NT2/D1 (cell line): ENCODE measurements at regions not wholly inside any gene's neighbourhood (a gene's known extent, or its start where the extent isn't known, plus 50 kb on each side); places are given as distances from the start of the nearest gene placed in this dataset.

ENCODE experiments used
- SUZ12 ChIP-seq: IDR thresholded peaks from 2 replicates; pipeline ENCODE4 v1.6.1; 2011; ENCODE audit not compliant: insufficient read length, insufficient read depth; ENCODE audit errors: extremely low read depth
- YY1 ChIP-seq: IDR thresholded peaks from 2 replicates; pipeline ENCODE4 v1.6.1; 2011; ENCODE audit not compliant: insufficient read length, insufficient read depth
- ZNF274 ChIP-seq: IDR thresholded peaks from 2 replicates; pipeline ENCODE4 v1.6.1; 2011; ENCODE audit warnings: mild to moderate bottlenecking, low read depth, low read length

DNA sequence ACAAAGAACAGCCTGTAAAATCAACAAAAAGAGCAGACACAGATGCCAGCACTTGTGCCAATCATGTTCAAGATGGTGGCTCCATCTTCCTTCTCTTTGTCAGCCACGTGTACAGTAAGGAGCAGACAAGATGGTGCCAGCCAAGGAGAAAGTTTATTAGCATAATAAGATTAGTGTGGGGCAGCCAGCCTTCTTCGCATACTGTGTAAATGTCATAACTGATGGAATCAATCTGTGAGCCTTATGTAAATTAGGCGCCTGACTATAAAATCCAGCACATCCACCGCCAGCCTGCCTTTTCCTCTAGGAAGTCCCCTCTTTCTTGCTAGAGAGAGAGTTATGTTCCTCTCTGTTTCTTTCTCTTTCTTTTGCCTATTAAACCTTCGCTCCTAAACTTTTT lies 99.7 kb upstream of the RALGAPA2 start:
- TF ChIP-seq ZNF274 (no peak), SUZ12 (no peak), YY1 (no peak)
